ENCODE measurements at regions not wholly inside any gene's neighbourhood (a gene's known extent, or its start where the extent isn't known, plus 50 kb on each side); places are given as distances from the start of the nearest gene placed in this dataset.
A peak's percentile ranks its signal among the peaks of the same experiment; 100 is the strongest.
"Not testable (repeated sequence)": the region's sequence is repeated elsewhere in the genome, so short reads cannot be mapped to it uniquely, and the experiment has no call there.

DNA sequence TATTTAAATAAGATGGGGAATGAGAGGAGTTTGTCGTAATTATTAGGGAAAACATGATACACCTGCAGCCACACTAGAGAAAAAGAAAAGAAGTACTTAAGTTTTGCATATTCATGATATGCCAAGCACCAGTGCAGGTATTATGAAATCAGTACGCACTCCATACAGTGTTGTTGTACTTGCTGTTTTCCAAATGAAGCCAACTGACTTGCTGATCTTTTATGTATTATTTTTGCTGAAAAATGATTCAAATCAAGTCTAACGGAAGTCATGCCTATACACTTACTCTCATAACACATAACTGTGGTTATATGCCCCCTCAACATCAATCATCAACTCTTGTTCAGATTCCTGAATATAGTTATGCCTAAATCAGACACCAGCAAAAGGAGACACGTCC, 584.9 kb upstream of the EYS start:
- no peak for DNase-seq (ENCODE audit: low spot score)

DNA sequence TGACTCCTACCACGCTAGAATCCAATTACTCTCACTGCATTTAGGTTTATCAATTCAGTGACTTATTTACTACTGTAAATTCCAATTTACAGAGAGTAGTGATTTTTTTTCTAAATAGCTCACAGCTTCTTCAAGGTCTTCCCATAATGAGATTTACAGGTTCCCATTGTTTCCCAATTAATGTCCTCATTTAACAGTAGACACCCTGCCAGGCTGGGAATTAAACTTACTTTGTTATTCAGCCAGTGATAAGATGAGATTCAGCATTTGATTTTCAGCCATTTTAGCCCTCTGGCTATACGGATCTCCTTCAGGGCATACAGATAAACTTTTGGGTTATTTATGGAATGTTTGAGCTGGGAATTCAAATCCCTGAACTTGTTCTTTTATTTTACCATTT, 582.9 kb upstream of the EYS start:
- DNase-seq (ENCODE audit: low spot score), result no peak

DNA sequence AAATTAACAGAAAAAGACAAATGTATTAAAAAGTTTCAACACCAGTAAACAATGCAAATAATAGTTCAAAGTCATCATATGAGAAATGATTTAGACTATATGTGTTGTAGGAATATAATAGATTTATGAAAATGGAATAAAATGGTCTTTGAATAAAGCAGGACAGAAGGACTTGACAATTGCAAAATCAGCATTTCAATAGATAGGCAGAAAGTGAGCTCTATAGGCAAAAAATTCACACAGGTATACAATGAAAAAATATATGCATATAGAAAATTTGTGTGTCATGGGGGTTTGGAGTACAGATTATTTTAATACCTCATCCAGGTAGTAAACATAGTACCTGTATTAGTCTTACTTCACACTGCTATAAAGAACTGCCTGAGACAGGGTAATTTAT, 571.1 kb upstream of the EYS start:
- DNase-seq (ENCODE audit: low spot score), result no peak

DNA sequence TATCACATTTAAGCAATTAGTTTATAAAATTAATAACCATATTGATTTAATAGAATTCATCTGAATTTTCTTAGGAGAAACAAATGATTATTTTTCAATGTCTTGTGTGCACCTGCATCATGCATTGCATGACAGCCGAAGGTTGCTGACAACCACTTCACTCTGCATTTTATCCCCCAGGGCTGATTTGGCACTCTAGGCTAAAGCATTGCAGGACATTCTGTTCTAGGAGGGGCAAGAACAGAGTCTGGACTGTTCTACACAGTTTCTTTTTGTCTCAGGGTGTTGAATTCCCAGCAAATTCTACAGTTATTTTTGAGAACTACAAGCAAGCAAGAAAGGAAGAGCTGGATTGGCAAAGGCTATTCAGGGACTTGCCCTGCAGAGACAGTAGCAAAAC, 570.4 kb upstream of the EYS start:
- no peak for DNase-seq (ENCODE audit: low spot score)

- DNase-seq (ENCODE audit: low spot score), result no peak
Observed at GRCh38 chr6:66265737-66266136, 558.7 kb upstream of the EYS start.

- DNase-seq (ENCODE audit: low spot score), result peak; percentile 8
Observed at GRCh38 chr6:66264376-66264775, 557.4 kb upstream of the EYS start.

DNA sequence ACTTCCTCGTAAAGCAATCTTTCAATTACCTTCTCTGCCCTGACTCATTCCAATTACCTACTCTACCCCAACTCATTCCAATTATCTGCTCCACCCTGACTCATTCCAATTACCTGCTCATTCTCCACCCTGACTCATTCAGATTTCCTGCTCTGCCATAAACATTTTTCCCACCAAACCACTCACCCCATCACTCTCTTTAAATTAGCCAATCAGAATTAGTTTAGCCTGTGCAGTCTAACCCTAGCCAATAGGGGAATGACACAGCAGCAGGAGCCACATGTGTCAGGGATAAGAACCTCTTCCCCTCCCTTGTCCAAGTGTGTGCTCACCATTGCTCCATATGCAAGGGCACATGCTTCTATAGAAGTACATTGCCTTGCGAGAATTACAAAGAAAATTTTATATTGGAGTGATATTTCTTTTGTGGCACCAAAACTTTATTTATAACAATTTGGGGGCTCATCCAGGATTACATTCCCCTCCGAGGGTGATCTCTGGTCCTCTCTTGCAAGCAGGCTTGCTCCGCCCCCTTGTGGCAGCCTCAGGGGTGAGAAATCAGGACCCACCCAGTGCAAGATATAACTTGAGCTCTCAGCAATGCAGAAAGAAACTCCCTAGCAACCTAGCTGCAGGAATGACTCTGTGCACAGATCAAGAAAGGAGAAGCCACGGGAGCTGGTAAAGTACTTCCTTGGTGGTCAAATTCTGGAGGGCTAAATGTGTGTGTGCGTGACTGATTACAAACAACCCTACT, 551.9 kb upstream of the EYS start:
- not testable (repeated sequence) for DNase-seq (ENCODE audit: low spot score)

DNA sequence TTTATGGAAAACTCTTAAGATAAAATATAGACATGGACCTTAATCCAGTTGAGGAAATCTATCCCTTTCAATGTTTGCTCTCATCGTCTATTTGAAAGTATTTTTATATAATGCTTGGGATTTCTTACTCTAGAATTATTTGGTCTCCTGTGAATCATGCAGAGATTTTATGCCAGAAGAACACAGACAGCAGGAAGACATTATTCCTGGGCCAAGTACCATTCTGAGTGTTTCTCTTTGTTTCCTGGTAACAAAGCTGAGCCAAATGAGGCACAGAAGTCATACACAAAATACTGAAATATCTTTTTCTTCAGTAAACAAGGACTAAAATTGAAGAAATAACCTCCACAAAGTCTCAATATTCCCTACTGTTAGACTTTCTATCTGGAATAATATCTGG, 538.2 kb upstream of the EYS start:
- DNase-seq (ENCODE audit: low spot score), result no peak

- DNase-seq (ENCODE audit: low spot score), result no peak
Observed at GRCh38 chr6:66238851-66239250, 531.8 kb upstream of the EYS start.

- DNase-seq (ENCODE audit: low spot score), result no peak
Observed at GRCh38 chr6:66232890-66233289, 525.9 kb upstream of the EYS start.

- DNase-seq (ENCODE audit: low spot score), result no peak
Observed at GRCh38 chr6:66230591-66230990, 523.6 kb upstream of the EYS start.

DNA sequence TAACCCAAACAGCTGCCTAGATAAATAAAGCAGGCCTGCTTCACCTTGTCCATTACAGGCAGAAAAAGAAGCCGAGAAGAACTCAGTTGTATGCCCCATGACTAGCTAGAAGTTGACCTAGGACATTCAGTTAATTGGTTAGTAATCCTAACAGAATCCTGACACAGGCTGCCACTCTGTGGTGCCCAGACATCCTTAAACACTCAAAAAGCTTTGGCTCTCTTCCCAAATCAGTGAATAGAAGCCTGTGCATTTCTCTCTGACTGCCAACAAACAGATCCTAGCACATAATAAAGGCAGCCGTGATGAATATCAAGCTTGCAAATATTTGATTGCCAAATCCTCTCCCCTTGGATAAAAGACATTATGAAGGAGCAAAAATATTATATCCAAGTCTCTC, 519.1 kb upstream of the EYS start:
- no peak for DNase-seq (ENCODE audit: low spot score)

GRCh38 chr6:66210964-66211363, 503.9 kb upstream of the EYS start:
- no peak for DNase-seq (ENCODE audit: low spot score)

- no peak for DNase-seq (ENCODE audit: low spot score)
Observed at GRCh38 chr6:66200390-66200789, 493.4 kb upstream of the EYS start.

DNA sequence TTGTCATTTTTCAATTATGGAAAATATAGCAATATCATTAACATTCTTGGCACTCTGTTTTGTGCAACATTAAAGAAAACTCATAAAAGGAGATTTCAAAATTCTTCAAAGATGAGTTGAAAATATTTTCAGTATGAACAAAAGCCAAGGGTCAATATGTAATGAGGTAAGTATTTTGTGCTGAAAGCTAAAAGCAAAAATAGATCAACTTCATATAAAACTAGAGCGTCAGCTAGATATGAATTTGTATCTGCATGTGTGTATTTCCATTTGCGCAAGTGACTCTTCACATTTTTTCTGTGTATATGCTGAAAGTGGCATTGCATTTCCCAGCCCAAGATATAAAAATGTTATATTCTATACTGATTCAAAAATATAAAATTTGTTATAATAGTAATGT, 492.1 kb upstream of the EYS start:
- DNase-seq (ENCODE audit: low spot score), result no peak

- DNase-seq (ENCODE audit: low spot score), result no peak
Observed at GRCh38 chr6:66198062-66198624, 491.1 kb upstream of the EYS start.

DNA sequence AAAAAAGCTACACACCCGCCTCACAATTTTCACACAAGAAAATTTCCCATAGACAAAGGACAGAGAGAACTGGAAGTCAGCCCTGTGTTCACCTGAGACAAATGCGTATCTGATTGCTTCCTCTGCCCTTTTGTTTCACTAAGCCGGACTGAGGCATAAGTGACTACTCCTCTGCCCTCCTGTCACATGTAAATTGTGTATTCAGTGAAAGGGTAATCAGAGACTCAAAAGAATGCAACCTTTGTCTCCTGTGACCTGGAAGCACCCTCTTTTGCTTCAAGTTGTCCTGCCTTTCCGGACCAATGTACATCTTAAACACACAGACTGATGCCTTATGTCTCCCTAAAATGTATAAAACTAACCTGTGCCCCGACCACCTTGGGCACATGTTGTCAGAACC, 483.8 kb upstream of the EYS start:
- no peak for DNase-seq (ENCODE audit: low spot score)

- DNase-seq (ENCODE audit: low spot score), result no peak
Observed at GRCh38 chr6:66189915-66190314, 482.9 kb upstream of the EYS start.

GRCh38 chr6:66186756-66187155, 479.7 kb upstream of the EYS start:
- no peak for DNase-seq (ENCODE audit: low spot score)

GRCh38 chr6:66184091-66184490, 477.1 kb upstream of the EYS start:
- no peak for DNase-seq (ENCODE audit: low spot score)

DNA sequence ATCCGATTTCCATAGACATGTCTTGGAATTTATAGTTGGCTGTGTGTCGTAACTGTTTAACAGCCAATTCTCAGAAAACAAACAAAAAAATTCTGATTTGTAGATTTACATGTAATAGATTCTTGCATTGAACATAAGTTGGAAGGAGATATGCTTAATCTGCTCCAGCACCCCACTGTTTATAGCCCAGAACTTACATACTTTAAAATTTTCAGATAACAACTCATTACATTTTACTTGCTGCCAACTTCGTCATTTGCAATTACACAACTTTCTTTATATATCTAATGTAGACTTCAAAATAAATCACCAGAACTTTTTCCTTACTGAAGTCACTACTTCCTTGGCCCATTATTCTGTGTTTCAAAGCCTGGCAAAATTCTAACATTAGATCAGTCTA, 472.3 kb upstream of the EYS start:
- DNase-seq (ENCODE audit: low spot score), result no peak

- no peak for DNase-seq (ENCODE audit: low spot score)
Observed at GRCh38 chr6:66173587-66173986, 466.6 kb upstream of the EYS start.

- not testable (repeated sequence) for DNase-seq (ENCODE audit: low spot score)
Observed at GRCh38 chr6:66166713-66167112, 459.7 kb upstream of the EYS start.

All from HT-29 (cell line).